IMR-90 (cell line): ENCODE measurements at regions not wholly inside any gene's neighbourhood (a gene's known extent, or its start where the extent isn't known, plus 50 kb on each side); places are given as distances from the start of the nearest gene placed in this dataset.

Experiments used
- ATAC-seq: fragments of 200-7000 bp; cut with Tn5 transposase; 2 replicates; pipeline ENCODE4 v1.9.1; 2020; ENCODE audit warnings: low read depth, mild to moderate bottlenecking, moderate library complexity
- BruUV-seq: library from RNA; stranded (reverse); fragments of 400-500 nt; replicated peaks from 2 replicates; lab custom pipeline; 2021; lab: Mats Ljungman, UMichigan
- CTCF ChIA-PET: fragments of 300-600 bp; formaldehyde crosslinking; extraction: SDS; loops from one replicate; lab custom pipeline; 2021; ENCODE audit warnings: antibody characterized with exemption; lab: Yijun Ruan, JAX
- POLR2A ChIA-PET: fragments of 300-600 bp; sonication (Branson Sonifier 250); formaldehyde crosslinking; loops from one replicate; lab custom pipeline; 2022; ENCODE audit warnings: antibody characterized with exemption; ENCODE audit not compliant: unreplicated experiment; lab: Charles Lee
- DNase-seq: peaks from one replicate; pipeline ENCODE4 v3.0.0; 2013
- H2AFZ ChIP-seq: replicated peaks from 2 replicates; pipeline ENCODE3; 2013; ENCODE audit warnings: low read length, mild to moderate bottlenecking; ENCODE audit not compliant: poor library complexity
- H2AK5ac ChIP-seq: 2 replicates; pipeline ENCODE4 v1.6.1; 2013; ENCODE audit warnings: low read depth, low read length, inconsistent platforms
- H2AK9ac ChIP-seq: replicated peaks from 2 replicates; pipeline ENCODE3; 2013; ENCODE audit warnings: mild to moderate bottlenecking, low read depth, low read length, moderate library complexity; ENCODE audit not compliant: poor library complexity
- H2BK120ac ChIP-seq: 2 replicates; pipeline ENCODE4 v1.6.1; 2013; ENCODE audit warnings: low read depth, low read length, inconsistent platforms
- H2BK15ac ChIP-seq: 3 replicates; pipeline ENCODE4 v1.6.1; 2013; ENCODE audit warnings: low read depth, low read length, inconsistent platforms
- H2BK20ac ChIP-seq: 2 replicates; pipeline ENCODE4 v1.6.1; 2013; ENCODE audit warnings: low read depth, mild to moderate bottlenecking, inconsistent platforms, low read length, moderate library complexity
- H2BK5ac ChIP-seq: 2 replicates; pipeline ENCODE4 v1.6.1; 2013; ENCODE audit warnings: mild to moderate bottlenecking, low read depth, low read length, inconsistent platforms; ENCODE audit not compliant: poor library complexity, severe bottlenecking
- H3K14ac ChIP-seq: replicated peaks from 2 replicates; pipeline ENCODE4 v1.6.1; 2013; ENCODE audit warnings: low read depth, low read length, inconsistent platforms
- H3K18ac ChIP-seq: 2 replicates; pipeline ENCODE4 v1.6.1; 2013; ENCODE audit warnings: low read depth, low read length, control low read depth
- H3K23ac ChIP-seq: 2 replicates; pipeline ENCODE4 v1.6.1; 2013; ENCODE audit warnings: low read depth, low read length, inconsistent platforms
- H3K27ac ChIP-seq: 2 replicates; pipeline ENCODE4 v1.5.1; 2013; ENCODE audit warnings: mild to moderate bottlenecking, control low read depth, low read length; ENCODE audit not compliant: insufficient read depth
- H3K27me3 ChIP-seq: 2 replicates; pipeline ENCODE4 v1.6.1; 2013; ENCODE audit warnings: low read length; ENCODE audit not compliant: control insufficient read depth, insufficient read depth
- H3K36me3 ChIP-seq: 2 replicates; pipeline ENCODE4 v1.6.1; 2013; ENCODE audit warnings: low read length, mixed read lengths; ENCODE audit not compliant: control insufficient read depth, insufficient read depth
- H3K4ac ChIP-seq: 2 replicates; pipeline ENCODE4 v1.6.1; 2013; ENCODE audit warnings: low read depth, low read length, inconsistent platforms
- H3K4me1 ChIP-seq: 2 replicates; pipeline ENCODE4 v1.6.1; 2013; ENCODE audit warnings: low read length, mixed read lengths; ENCODE audit not compliant: control insufficient read depth, insufficient read depth
- H3K4me2 ChIP-seq: 2 replicates; pipeline ENCODE4 v1.6.1; 2013; ENCODE audit warnings: low read depth, mild to moderate bottlenecking, control low read depth, low read length, moderate library complexity
- H3K4me3 ChIP-seq: 2 replicates; pipeline ENCODE4 v1.5.1; 2013; ENCODE audit warnings: low read depth, mild to moderate bottlenecking, control low read depth, low read length, moderate library complexity; ENCODE audit not compliant: insufficient read depth
- H3K56ac ChIP-seq: 2 replicates; pipeline ENCODE4 v1.6.1; 2013; ENCODE audit warnings: low read length, inconsistent platforms; ENCODE audit not compliant: insufficient read depth; ENCODE audit errors: extremely low read depth
- H3K79me1 ChIP-seq, 2 experiments: 2 replicates each; pipeline ENCODE4 v1.6.1; 2013; ENCODE audit warnings: low read length in 2 of 2, inconsistent platforms in 1 of 2, low read depth in 1 of 2
- H3K9ac ChIP-seq: 2 replicates; pipeline ENCODE4 v1.6.1; 2013; ENCODE audit warnings: low read depth, low read length, control low read depth
- H3K9me1 ChIP-seq: 2 replicates; pipeline ENCODE4 v1.6.1; 2013; ENCODE audit warnings: low read length, inconsistent platforms; ENCODE audit not compliant: insufficient read depth
- H3K9me3 ChIP-seq: 2 replicates; pipeline ENCODE4 v1.6.1; 2013; ENCODE audit warnings: low read length; ENCODE audit not compliant: control insufficient read depth, insufficient read depth
- H4K20me1 ChIP-seq: 2 replicates; pipeline ENCODE4 v1.6.1; 2013; ENCODE audit warnings: low read length, inconsistent platforms; ENCODE audit not compliant: insufficient read depth
- H4K5ac ChIP-seq: 2 replicates; pipeline ENCODE4 v1.6.1; 2013; ENCODE audit warnings: mild to moderate bottlenecking, low read depth, low read length, control low read depth
- H4K8ac ChIP-seq, 2 experiments: 2 replicates each; pipeline ENCODE4 v1.6.1; 2013; ENCODE audit warnings: low read depth in 2 of 2, low read length in 2 of 2, control low read depth in 1 of 2, inconsistent platforms in 1 of 2
- H4K91ac ChIP-seq: 2 replicates; pipeline ENCODE4 v1.6.1; 2013; ENCODE audit warnings: low read depth, low read length, inconsistent platforms; ENCODE audit not compliant: insufficient read depth
- BHLHE40 ChIP-seq: fragments of 150-350 bp; IDR thresholded peaks from 2 replicates; pipeline ENCODE4 v1.6.1; 2016; ENCODE audit warnings: mild to moderate bottlenecking, low read depth, low read length
- CEBPB ChIP-seq: IDR thresholded peaks from 2 replicates; pipeline ENCODE4 v1.6.1; 2012; ENCODE audit warnings: low read depth, low read length, improper control_type of control experiment
- CHD1 ChIP-seq: IDR thresholded peaks from 2 replicates; pipeline ENCODE4 v1.6.1; 2012; ENCODE audit warnings: low read depth, low read length, improper control_type of control experiment
- FOS ChIP-seq: fragments of 150-350 bp; IDR thresholded peaks from 2 replicates; pipeline ENCODE4 v1.6.1; 2016; ENCODE audit warnings: low read depth, low read length
- MAFK ChIP-seq: IDR thresholded peaks from 2 replicates; pipeline ENCODE4 v1.6.1; 2012; ENCODE audit warnings: low read depth, low read length, improper control_type of control experiment
- MAZ ChIP-seq: IDR thresholded peaks from 2 replicates; pipeline ENCODE4 v1.6.1; 2012; ENCODE audit warnings: low read depth, mild to moderate bottlenecking, low read length, improper control_type of control experiment, moderate library complexity, borderline replicate concordance
- MXI1 ChIP-seq: IDR thresholded peaks from 2 replicates; pipeline ENCODE4 v1.6.1; 2012; ENCODE audit warnings: low read depth, mild to moderate bottlenecking, low read length, moderate library complexity, borderline replicate concordance
- NFE2L2 ChIP-seq: fragments of 150-350 bp; IDR thresholded peaks from 2 replicates; pipeline ENCODE4 v1.6.1; 2016; ENCODE audit warnings: low read depth, mild to moderate bottlenecking, low read length
- POLR2A ChIP-seq: IDR thresholded peaks from 2 replicates; pipeline ENCODE4 v1.6.1; 2012; ENCODE audit warnings: mild to moderate bottlenecking, low read depth, low read length
- RAD21 ChIP-seq: IDR thresholded peaks from 2 replicates; pipeline ENCODE4 v1.6.1; 2012; ENCODE audit warnings: low read length, improper control_type of control experiment
- RCOR1 ChIP-seq: IDR thresholded peaks from 2 replicates; pipeline ENCODE4 v1.6.1; 2012; ENCODE audit warnings: mild to moderate bottlenecking, low read length, improper control_type of control experiment; ENCODE audit not compliant: insufficient replicate concordance
- RFX5 ChIP-seq: IDR thresholded peaks from 2 replicates; pipeline ENCODE4 v1.8.0; 2012; ENCODE audit warnings: low read depth, mild to moderate bottlenecking, low read length, moderate library complexity
- SMC3 ChIP-seq: fragments of 150-350 bp; IDR thresholded peaks from 2 replicates; pipeline ENCODE4 v1.6.1; 2016; ENCODE audit warnings: low read depth, mild to moderate bottlenecking, antibody characterized with exemption, low read length, moderate library complexity
- WGBS, 2 experiments: methylation state at CpG; one replicate each; pipeline versions ENCODE4 v1.1.5 to v1.1.7; 2013; ENCODE audit warnings: missing lambda C conversion rate in 2 of 2; ENCODE audit not compliant: insufficient read length in 1 of 2; ENCODE audit errors: extremely low coverage in 2 of 2; 5-methylcytosine and 5-hydroxymethylcytosine counted together
- dilution Hi-C: fragments of 300-500 bp; cut with HindIII; formaldehyde crosslinking; loops from one replicate; pipeline ENCODE4 v1.14.3; 2018; ENCODE audit warnings: low sequenced_read_pairs; ENCODE audit not compliant: unreplicated experiment
- in situ Hi-C: fragments of 300-500 bp; cut with MboI; formaldehyde crosslinking; loops from 3 replicates; pipeline ENCODE4 v1.14.3; 2019; ENCODE audit warnings: low sequenced_read_pairs, inconsistent platforms, mixed read lengths
- intact Hi-C: fragments of 100-400 bp; cut with micrococcal nuclease; formaldehyde crosslinking; loops from 2 replicates; pipeline ENCODE4 v1.10.0; 2022
- TF ChIP-seq, protein P1 (sequence below): conservative IDR thresholded peaks from 2 replicates; pipeline ENCODE4 v1.5.1; 2012; ENCODE audit warnings: mild to moderate bottlenecking, low read depth, low read length, improper control_type of control experiment
- TF ChIP-seq, protein P2 (sequence below): fragments of 150-350 bp; IDR thresholded peaks from 2 replicates; pipeline ENCODE4 v1.6.1; 2016; ENCODE audit warnings: low read depth, mild to moderate bottlenecking, low read length, moderate library complexity, borderline replicate concordance

DNA sequence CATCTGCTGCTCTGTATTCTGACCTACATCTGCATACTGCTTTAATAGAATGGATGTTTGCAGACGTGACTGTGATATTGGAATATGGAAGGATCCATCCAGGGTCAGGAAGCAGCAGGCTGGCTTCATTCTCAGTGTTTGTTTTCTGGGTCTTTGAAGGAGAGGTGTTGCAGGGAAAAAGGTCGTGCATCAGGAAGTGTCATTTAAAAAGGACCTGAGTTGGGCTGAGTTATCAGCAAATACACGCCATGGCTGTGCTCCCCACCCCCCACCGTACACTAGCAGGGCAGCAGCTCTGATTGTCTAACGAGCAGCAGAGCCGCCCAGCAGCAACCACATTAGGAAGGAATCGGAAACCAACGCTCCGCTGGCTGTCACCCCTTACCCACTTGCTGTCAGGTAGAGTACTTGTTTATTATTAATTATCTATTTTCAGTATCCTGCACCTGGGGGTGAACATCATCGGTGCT, 63.1 kb upstream of the STEAP1B start:
- Histone ChIP-seq H3K9ac (peak overlapping the region; percentile 31), H3K27me3 (no peaks in the 10 kb centered on the region), H2AFZ (peak overlapping the region; percentile 77)
- TF ChIP-seq MXI1: no peak
- TF ChIP-seq, protein P1, sequence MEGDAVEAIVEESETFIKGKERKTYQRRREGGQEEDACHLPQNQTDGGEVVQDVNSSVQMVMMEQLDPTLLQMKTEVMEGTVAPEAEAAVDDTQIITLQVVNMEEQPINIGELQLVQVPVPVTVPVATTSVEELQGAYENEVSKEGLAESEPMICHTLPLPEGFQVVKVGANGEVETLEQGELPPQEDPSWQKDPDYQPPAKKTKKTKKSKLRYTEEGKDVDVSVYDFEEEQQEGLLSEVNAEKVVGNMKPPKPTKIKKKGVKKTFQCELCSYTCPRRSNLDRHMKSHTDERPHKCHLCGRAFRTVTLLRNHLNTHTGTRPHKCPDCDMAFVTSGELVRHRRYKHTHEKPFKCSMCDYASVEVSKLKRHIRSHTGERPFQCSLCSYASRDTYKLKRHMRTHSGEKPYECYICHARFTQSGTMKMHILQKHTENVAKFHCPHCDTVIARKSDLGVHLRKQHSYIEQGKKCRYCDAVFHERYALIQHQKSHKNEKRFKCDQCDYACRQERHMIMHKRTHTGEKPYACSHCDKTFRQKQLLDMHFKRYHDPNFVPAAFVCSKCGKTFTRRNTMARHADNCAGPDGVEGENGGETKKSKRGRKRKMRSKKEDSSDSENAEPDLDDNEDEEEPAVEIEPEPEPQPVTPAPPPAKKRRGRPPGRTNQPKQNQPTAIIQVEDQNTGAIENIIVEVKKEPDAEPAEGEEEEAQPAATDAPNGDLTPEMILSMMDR: no peak
- TF ChIP-seq NFE2L2: no peak
- no peak; the same call in 1 of the 2 replicates for TF ChIP-seq POLR2A
- TF ChIP-seq RCOR1: no peak
- no peak for TF ChIP-seq BHLHE40
- TF ChIP-seq RAD21: no peak
- TF ChIP-seq, protein P2, sequence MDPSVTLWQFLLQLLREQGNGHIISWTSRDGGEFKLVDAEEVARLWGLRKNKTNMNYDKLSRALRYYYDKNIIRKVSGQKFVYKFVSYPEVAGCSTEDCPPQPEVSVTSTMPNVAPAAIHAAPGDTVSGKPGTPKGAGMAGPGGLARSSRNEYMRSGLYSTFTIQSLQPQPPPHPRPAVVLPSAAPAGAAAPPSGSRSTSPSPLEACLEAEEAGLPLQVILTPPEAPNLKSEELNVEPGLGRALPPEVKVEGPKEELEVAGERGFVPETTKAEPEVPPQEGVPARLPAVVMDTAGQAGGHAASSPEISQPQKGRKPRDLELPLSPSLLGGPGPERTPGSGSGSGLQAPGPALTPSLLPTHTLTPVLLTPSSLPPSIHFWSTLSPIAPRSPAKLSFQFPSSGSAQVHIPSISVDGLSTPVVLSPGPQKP: no peak
- TF ChIP-seq CHD1: no peak
- no peak for TF ChIP-seq MAFK
- no peak for TF ChIP-seq RFX5
- TF ChIP-seq CEBPB: no peak
- no peak for TF ChIP-seq SMC3
- no peak for TF ChIP-seq FOS
- no peak for TF ChIP-seq MAZ

More for the DNA sequence above, 63.1 kb upstream of the STEAP1B start:
- Histone ChIP-seq H4K8ac (peak overlapping the region; percentile 28 to 80; a peak in 2 of 4 replicates), H3K4me3 (no peak overlapping the region), H3K14ac (peak overlapping the region; percentile 93), H3K18ac (peak overlapping the region; percentile 29), H3K23ac (peak overlapping the region; percentile 88; the same call in 1 of the 2 replicates), H3K4me2 (peak overlapping the region; percentile 52), H2BK20ac (peak overlapping the region; percentile 90), H2BK120ac (peak overlapping the region; percentile 97), H3K9me1 (peaks cover 10% of the 10 kb centered on the region), H4K91ac (peak overlapping the region; percentile 92), H3K56ac (peak overlapping the region; percentile 33; the same call in 1 of the 2 replicates), H2BK5ac (peak overlapping the region; percentile 67), H2BK15ac (peak overlapping the region; percentile 85; the same call in 2 of the 3 replicates), H2AK9ac (no peak overlapping the region), H3K79me1 (peaks cover 0 to 20% of the 10 kb centered on the region in 2 experiments; a peak in 2 of 4 replicates), H2AK5ac (peak overlapping the region; percentile 79), H4K5ac (peak overlapping the region; percentile 24), H3K4me1 (peaks cover 41% of the 10 kb centered on the region), H3K9me3 (no peaks in the 10 kb centered on the region), H3K36me3 (no peaks in the 10 kb centered on the region), H3K27ac (peak overlapping the region; percentile 7), H3K4ac (peak overlapping the region; percentile 93), H4K20me1 (no peaks in the 10 kb centered on the region)
- no peak for ATAC-seq
- dilution Hi-C loops: loop anchor here (25.0 kb wide), 1 partner anchor 499 kb away; no protein-coding TSS in a partner anchor
- no CpG with 5 or more reads among the region's 10 CpGs for WGBS, 2 experiments
- in situ Hi-C loops: loop anchor here (5.0 kb wide), 1 partner anchor 159 kb away; no protein-coding TSS in a partner anchor
- CTCF ChIA-PET: interaction anchor here (0.6 to 3.2 kb wide), 6 partner anchors 14 to 493 kb away, joined by 3 to 37 read pairs (median 8); partner anchors contain the start of gene IL6
- DNase-seq: peak; percentile 7
- BruUV-seq: no TSS peak
- POLR2A ChIA-PET: interaction anchor here (0.6 kb wide), 1 partner anchor 293 kb away, joined by 7 read pairs; no protein-coding TSS in a partner anchor
- intact Hi-C loops: loop anchor here (5.0 kb wide), 3 partner anchors 84 to 369 kb away; no protein-coding TSS in a partner anchor
